ENCODE measurements at regions not wholly inside any gene's neighbourhood (a gene's known extent, or its start where the extent isn't known, plus 50 kb on each side); places are given as distances from the start of the nearest gene placed in this dataset.

- no peak for TF ChIP-seq POLR2A (IDR thresholded peaks at IDR 0.05)
- TF ChIP-seq, protein P1, sequence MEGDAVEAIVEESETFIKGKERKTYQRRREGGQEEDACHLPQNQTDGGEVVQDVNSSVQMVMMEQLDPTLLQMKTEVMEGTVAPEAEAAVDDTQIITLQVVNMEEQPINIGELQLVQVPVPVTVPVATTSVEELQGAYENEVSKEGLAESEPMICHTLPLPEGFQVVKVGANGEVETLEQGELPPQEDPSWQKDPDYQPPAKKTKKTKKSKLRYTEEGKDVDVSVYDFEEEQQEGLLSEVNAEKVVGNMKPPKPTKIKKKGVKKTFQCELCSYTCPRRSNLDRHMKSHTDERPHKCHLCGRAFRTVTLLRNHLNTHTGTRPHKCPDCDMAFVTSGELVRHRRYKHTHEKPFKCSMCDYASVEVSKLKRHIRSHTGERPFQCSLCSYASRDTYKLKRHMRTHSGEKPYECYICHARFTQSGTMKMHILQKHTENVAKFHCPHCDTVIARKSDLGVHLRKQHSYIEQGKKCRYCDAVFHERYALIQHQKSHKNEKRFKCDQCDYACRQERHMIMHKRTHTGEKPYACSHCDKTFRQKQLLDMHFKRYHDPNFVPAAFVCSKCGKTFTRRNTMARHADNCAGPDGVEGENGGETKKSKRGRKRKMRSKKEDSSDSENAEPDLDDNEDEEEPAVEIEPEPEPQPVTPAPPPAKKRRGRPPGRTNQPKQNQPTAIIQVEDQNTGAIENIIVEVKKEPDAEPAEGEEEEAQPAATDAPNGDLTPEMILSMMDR (IDR thresholded peaks at IDR 0.05) = no peak
These were observed 123.5 kb upstream of the SPDL1 start for GRCh38 chr5:169460123-169460522.

Measured in uterus (tissue), 2 donors.